K562 (cell line): ENCODE measurements at regions not wholly inside any gene's neighbourhood (a gene's known extent, or its start where the extent isn't known, plus 50 kb on each side); places are given as distances from the start of the nearest gene placed in this dataset.

Source experiments
- ARID2 ChIP-seq: fragments of 450-650 bp; IDR thresholded peaks from 2 replicates; pipeline ENCODE4 v1.6.1; 2017; ENCODE audit warnings: antibody characterized with exemption, mild to moderate bottlenecking
- BDP1 ChIP-seq: IDR thresholded peaks from 3 replicates; pipeline ENCODE4 v1.6.1; 2011; ENCODE audit not compliant: insufficient read length, insufficient read depth
- IFI16 ChIP-seq: fragments of 250-450 bp; sonication (Bioruptor Pico); IDR thresholded peaks from 2 replicates; pipeline ENCODE4 v2.1.2; 2022; ENCODE audit warnings: mild to moderate bottlenecking, inconsistent platforms
- KLF10 ChIP-seq: fragments of 250-450 bp; sonication (Bioruptor Pico); IDR thresholded peaks from 2 replicates; pipeline ENCODE4 v1.6.1; 2021; ENCODE audit warnings: matching md5 sums
- MGA ChIP-seq: fragments of 450-650 bp; IDR thresholded peaks from 2 replicates; pipeline ENCODE4 v1.6.1; 2016; ENCODE audit warnings: mild to moderate bottlenecking, moderate library complexity
- PATZ1 ChIP-seq: fragments of 250-450 bp; sonication (Bioruptor Pico); IDR thresholded peaks from 2 replicates; pipeline ENCODE4 v1.5.0; 2020; ENCODE audit warnings: mild to moderate bottlenecking, borderline replicate concordance
- SREBF2 ChIP-seq: sonication (generic); formaldehyde crosslinking; IDR thresholded peaks from 2 replicates; pipeline ENCODE4 v1.4.0; 2020; ENCODE audit warnings: mild to moderate bottlenecking, missing genetic modification reagents
- STAT5A ChIP-seq: IDR thresholded peaks from 2 replicates; pipeline ENCODE4 v1.6.1; 2012; ENCODE audit warnings: low read length, inconsistent platforms, borderline replicate concordance
- TGIF2 ChIP-seq: sonication (generic); formaldehyde crosslinking; IDR thresholded peaks from 2 replicates; pipeline ENCODE4 v1.8.1; 2022; ENCODE audit warnings: mild to moderate bottlenecking, missing genetic modification reagents, moderate library complexity
- THAP7 ChIP-seq: fragments of 250-450 bp; sonication (Bioruptor Pico); IDR thresholded peaks from 2 replicates; pipeline ENCODE4 v1.5.0; 2021
- U2AF2 ChIP-seq: fragments of 200-400 bp; formaldehyde crosslinking; optimal IDR thresholded peaks from 2 replicates; pipeline ENCODE3; 2017; ENCODE audit warnings: low read depth, mild to moderate bottlenecking, low read length
- ZBTB26 ChIP-seq: fragments of 450-650 bp; formaldehyde crosslinking; IDR thresholded peaks from 2 replicates; pipeline ENCODE4 v1.4.0; 2022; ENCODE audit warnings: missing genetic modification characterization
- ZNF347 ChIP-seq: fragments of 450-650 bp; formaldehyde crosslinking; IDR thresholded peaks from 2 replicates; pipeline ENCODE4 v1.4.0; 2020; ENCODE audit warnings: low read depth, mild to moderate bottlenecking, moderate library complexity
- ZNF445 ChIP-seq: fragments of 250-450 bp; sonication (Bioruptor Pico); IDR thresholded peaks from 2 replicates; pipeline ENCODE4 v1.4.0; 2020; ENCODE audit warnings: low read depth, mild to moderate bottlenecking, moderate library complexity

GRCh38 chr14:27049701-27050100, 451.9 kb upstream of the NOVA1 start (continued):
- TF ChIP-seq MGA, result no peak
- TF ChIP-seq STAT5A, result no peak
- TF ChIP-seq KLF10 (CRISPR knock-in tag), result no peak
- TF ChIP-seq U2AF2, result no peak
- no peak for TF ChIP-seq TGIF2 (CRISPR knock-in tag)
- TF ChIP-seq BDP1, result no peak
- no peak for TF ChIP-seq ZNF445 (CRISPR knock-in tag)
- TF ChIP-seq ARID2, result no peak
- no peak for TF ChIP-seq SREBF2 (CRISPR knock-in tag)
- TF ChIP-seq IFI16 (CRISPR knock-in tag), result no peak
- TF ChIP-seq ZNF347 (CRISPR knock-in tag), result no peak
- TF ChIP-seq THAP7 (CRISPR knock-in tag), result no peak
- no peak for TF ChIP-seq ZBTB26 (CRISPR knock-in tag)
- TF ChIP-seq PATZ1 (CRISPR knock-in tag), result no peak
- TF ChIP-seq, all 486 proteins: peak for 0
